MM.1S (cell line): ENCODE measurements at regions not wholly inside any gene's neighbourhood (a gene's known extent, or its start where the extent isn't known, plus 50 kb on each side); places are given as distances from the start of the nearest gene placed in this dataset.

Source experiments
- CTCF ChIP-seq: fragments of 300-600 bp; sonication (generic); IDR thresholded peaks from 2 replicates; pipeline ENCODE4 v1.5.1; 2016; ENCODE audit warnings: antibody characterized with exemption, low read length, mixed read lengths
- EZH2 ChIP-seq: fragments of 300-600 bp; sonication (generic); optimal IDR thresholded peaks from 2 replicates; pipeline ENCODE3; 2017; ENCODE audit warnings: low read depth, mild to moderate bottlenecking, antibody characterized with exemption, low read length, mixed read lengths
- EZH2phosphoT487 ChIP-seq: fragments of 300-600 bp; sonication (generic); IDR thresholded peaks from 2 replicates; pipeline ENCODE4 v1.6.1; 2018; ENCODE audit warnings: antibody characterized with exemption, low read length

DNA sequence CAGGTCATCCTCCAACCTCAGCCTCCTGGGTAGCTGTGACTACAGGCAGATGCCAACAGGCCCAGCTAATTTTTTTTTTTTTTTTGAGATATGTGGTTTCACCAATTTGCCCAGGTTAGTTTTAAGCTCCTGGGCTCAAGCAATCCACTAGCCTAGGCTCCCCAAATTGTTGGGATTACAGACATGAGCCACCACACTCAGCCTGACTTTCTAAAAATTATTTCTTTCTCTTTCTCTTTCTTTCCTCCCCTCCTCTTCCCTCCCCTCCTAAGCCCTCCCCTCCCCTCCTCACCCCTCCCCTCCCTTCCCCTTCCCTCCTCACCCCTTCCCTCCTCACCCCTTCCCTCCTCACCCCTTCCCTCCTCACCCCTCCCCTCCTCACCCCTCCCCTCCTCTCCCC, 127.3 kb downstream of the BTBD3 start:
- TF ChIP-seq CTCF = no peak
- TF ChIP-seq EZH2 = no peak
- TF ChIP-seq EZH2phosphoT487 = no peak
